ENCODE measurements at regions not wholly inside any gene's neighbourhood (a gene's known extent, or its start where the extent isn't known, plus 50 kb on each side); places are given as distances from the start of the nearest gene placed in this dataset.

DNA sequence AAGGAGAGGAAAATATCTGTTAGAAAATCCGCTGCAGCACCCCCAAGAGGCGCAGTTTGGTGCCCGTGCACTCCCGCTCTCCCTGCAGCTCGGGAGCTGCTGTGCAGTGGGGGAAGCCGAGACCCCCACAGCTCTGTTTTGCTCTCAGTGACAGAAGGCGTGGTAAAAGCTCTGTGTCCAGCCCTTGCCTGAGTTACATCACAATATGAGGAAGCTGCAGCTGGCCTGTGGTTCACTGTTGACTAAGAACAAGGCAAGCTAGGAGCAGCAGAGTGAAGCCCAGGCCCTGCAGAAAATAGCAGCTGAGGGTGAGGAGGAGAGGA lies 88.5 kb upstream of the ADRA2C start:
- no peak overlapping the region for H3K9ac ChIP-seq (ENCODE audit: insufficient read depth in 1 of 2, low read length in 2 of 2)
- H3K36me3 ChIP-seq (ENCODE audit: control insufficient read depth in 4 of 4, insufficient read depth in 4 of 4, low read length in 4 of 4) = no peaks in the 10 kb centered on the region
- H3K27ac ChIP-seq (ENCODE audit: low read depth in 1 of 2, low read length in 1 of 2) = no peak overlapping the region
- TF ChIP-seq, protein P1, sequence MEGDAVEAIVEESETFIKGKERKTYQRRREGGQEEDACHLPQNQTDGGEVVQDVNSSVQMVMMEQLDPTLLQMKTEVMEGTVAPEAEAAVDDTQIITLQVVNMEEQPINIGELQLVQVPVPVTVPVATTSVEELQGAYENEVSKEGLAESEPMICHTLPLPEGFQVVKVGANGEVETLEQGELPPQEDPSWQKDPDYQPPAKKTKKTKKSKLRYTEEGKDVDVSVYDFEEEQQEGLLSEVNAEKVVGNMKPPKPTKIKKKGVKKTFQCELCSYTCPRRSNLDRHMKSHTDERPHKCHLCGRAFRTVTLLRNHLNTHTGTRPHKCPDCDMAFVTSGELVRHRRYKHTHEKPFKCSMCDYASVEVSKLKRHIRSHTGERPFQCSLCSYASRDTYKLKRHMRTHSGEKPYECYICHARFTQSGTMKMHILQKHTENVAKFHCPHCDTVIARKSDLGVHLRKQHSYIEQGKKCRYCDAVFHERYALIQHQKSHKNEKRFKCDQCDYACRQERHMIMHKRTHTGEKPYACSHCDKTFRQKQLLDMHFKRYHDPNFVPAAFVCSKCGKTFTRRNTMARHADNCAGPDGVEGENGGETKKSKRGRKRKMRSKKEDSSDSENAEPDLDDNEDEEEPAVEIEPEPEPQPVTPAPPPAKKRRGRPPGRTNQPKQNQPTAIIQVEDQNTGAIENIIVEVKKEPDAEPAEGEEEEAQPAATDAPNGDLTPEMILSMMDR (IDR thresholded peaks at IDR 0.05; ENCODE audit: control extremely low read depth, extremely low read depth) = no peak
- H3K9me3 ChIP-seq (ENCODE audit: control insufficient read depth in 4 of 4, insufficient read depth in 3 of 4, low read length in 3 of 4) = peaks cover 0 to 3% (median 0%) of the 10 kb centered on the region in 4 donors
- no peak for ATAC-seq (ENCODE audit: insufficient read depth, low FRiP score)
- H3K4me3 ChIP-seq = no peak overlapping the region
- H3K27me3 ChIP-seq (ENCODE audit: control insufficient read depth in 3 of 3, insufficient read depth in 3 of 3, low read length in 2 of 3) = peaks cover 0 to 18% (median 0%) of the 10 kb centered on the region in 3 donors
- 33 to 52% methylated on average over 7 of the region's 7 CpGs for WGBS, 2 donors
- peaks cover 0 to 4% (median 0%) of the 10 kb centered on the region in 5 donors for H3K4me1 ChIP-seq (ENCODE audit: control insufficient read depth in 5 of 5, insufficient read depth in 5 of 5, low read length in 5 of 5)
- DNase-seq = no peak

DNA sequence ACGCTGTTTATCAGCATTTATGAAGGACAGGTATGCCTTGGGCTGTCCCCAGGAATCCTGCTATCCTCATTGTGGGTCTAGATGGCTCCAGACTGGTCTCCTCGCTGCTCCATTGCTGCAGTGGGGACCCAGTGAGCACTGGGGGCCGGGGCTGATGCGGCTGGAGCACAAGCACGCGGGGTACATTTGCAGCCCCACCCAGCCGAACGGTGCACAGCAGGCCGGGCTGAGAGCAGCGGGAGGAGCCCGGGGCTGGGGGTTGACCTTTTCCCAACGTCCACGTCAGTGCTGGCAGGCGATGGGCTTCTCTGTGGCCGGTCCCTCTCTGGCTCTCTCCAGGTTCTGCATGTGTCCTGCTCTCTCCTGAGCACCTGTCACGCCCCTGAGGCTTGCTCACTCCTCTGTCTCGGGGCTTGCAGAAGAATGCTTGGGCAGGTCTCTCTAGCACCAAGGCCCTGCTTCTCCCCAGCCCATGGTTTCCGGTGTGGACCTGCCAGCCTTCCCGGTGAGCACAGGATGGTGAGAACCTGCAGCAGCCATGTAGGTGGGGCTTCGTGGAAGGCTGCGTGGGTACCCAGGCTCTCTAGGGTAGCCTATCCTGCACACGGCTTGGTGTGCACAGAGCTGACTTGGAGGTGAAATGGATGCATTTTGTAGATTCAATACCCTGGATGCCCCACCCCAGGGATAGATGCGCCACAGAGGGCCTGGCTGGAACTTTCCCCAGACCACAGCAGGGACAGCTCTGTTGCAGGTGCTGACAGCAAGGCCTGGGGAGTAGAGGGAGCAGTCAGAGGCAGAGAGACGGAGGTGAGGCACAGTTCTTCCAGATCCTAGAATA lies 89.1 kb upstream of the ADRA2C start:
- DNase-seq (no peak), ATAC-seq (ENCODE audit: insufficient read depth, low FRiP score) (no peak)
- Histone ChIP-seq H3K27me3 (ENCODE audit: control insufficient read depth in 3 of 3, insufficient read depth in 3 of 3, low read length in 2 of 3) (peaks cover 0 to 18% (median 0%) of the 10 kb centered on the region in 3 donors), H3K27ac (ENCODE audit: low read depth in 1 of 2, low read length in 1 of 2) (no peak overlapping the region), H3K9ac (ENCODE audit: insufficient read depth in 1 of 2, low read length in 2 of 2) (no peak overlapping the region), H3K4me3 (no peak overlapping the region), H3K9me3 (ENCODE audit: control insufficient read depth in 4 of 4, insufficient read depth in 3 of 4, low read length in 3 of 4) (peaks cover 0 to 4% (median 2%) of the 10 kb centered on the region in 4 donors), H3K36me3 (ENCODE audit: control insufficient read depth in 4 of 4, insufficient read depth in 4 of 4, low read length in 4 of 4) (no peaks in the 10 kb centered on the region), H3K4me1 (ENCODE audit: control insufficient read depth in 5 of 5, insufficient read depth in 5 of 5, low read length in 5 of 5) (peaks cover 0 to 5% (median 0%) of the 10 kb centered on the region in 5 donors)
- TF ChIP-seq, protein P1 (IDR thresholded peaks at IDR 0.05; ENCODE audit: control extremely low read depth, extremely low read depth) = no peak
- WGBS, 2 donors = 74 to 81% methylated on average over 24 of the region's 24 CpGs

DNA sequence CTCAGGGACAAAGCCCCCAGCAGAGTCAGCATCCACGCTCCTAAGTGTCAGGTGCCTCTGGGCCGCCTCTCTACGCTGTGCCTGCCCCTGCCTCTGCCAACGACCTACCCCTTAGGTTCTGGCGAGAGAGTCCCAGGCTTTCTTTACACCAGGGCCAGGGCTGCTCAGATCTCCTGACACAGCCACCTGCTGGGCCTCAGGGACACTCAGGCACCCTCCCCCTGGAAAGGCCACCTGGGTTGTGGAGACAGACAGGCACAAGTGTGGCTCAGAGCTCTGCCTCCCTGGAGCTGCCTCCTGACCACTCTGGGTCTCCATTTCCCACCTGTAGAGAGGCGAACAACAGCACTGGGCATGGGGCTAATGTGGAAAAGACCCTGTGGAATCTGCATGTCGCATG lies 90.0 kb upstream of the ADRA2C start:
- no peak overlapping the region for H3K9ac ChIP-seq (ENCODE audit: insufficient read depth in 1 of 2, low read length in 2 of 2)
- H3K36me3 ChIP-seq (ENCODE audit: control insufficient read depth in 4 of 4, insufficient read depth in 4 of 4, low read length in 4 of 4) = no peaks in the 10 kb centered on the region
- peaks cover 0 to 4% (median 2%) of the 10 kb centered on the region in 4 donors for H3K9me3 ChIP-seq (ENCODE audit: control insufficient read depth in 4 of 4, insufficient read depth in 3 of 4, low read length in 3 of 4)
- TF ChIP-seq, protein P1 (IDR thresholded peaks at IDR 0.05; ENCODE audit: control extremely low read depth, extremely low read depth) = no peak
- WGBS, 2 donors = 79 to 86% methylated on average over 7 of the region's 7 CpGs
- DNase-seq = no peak
- H3K27me3 ChIP-seq (ENCODE audit: control insufficient read depth in 3 of 3, insufficient read depth in 3 of 3, low read length in 2 of 3) = peaks cover 0 to 18% (median 0%) of the 10 kb centered on the region in 3 donors
- H3K4me1 ChIP-seq (ENCODE audit: control insufficient read depth in 5 of 5, insufficient read depth in 5 of 5, low read length in 5 of 5) = peaks cover 0 to 10% (median 0%) of the 10 kb centered on the region in 5 donors
- H3K4me3 ChIP-seq = no peak overlapping the region
- no peak overlapping the region for H3K27ac ChIP-seq (ENCODE audit: low read depth in 1 of 2, low read length in 1 of 2)
- ATAC-seq (ENCODE audit: insufficient read depth, low FRiP score) = no peak
